PC-9 (cell line): ENCODE measurements at regions not wholly inside any gene's neighbourhood (a gene's known extent, or its start where the extent isn't known, plus 50 kb on each side); places are given as distances from the start of the nearest gene placed in this dataset.

Source experiments
- EZH2 ChIP-seq: fragments of 200-600 bp; sonication (generic); IDR thresholded peaks from 2 replicates; pipeline ENCODE4 v1.8.0; 2017; ENCODE audit warnings: antibody characterized with exemption, low read depth
- TF ChIP-seq, protein P1 (sequence below): fragments of 200-600 bp; sonication (generic); conservative IDR thresholded peaks from 2 replicates; pipeline ENCODE4 v1.6.1; 2017; ENCODE audit warnings: mixed run types, antibody characterized with exemption, mild to moderate bottlenecking, moderate library complexity

DNA sequence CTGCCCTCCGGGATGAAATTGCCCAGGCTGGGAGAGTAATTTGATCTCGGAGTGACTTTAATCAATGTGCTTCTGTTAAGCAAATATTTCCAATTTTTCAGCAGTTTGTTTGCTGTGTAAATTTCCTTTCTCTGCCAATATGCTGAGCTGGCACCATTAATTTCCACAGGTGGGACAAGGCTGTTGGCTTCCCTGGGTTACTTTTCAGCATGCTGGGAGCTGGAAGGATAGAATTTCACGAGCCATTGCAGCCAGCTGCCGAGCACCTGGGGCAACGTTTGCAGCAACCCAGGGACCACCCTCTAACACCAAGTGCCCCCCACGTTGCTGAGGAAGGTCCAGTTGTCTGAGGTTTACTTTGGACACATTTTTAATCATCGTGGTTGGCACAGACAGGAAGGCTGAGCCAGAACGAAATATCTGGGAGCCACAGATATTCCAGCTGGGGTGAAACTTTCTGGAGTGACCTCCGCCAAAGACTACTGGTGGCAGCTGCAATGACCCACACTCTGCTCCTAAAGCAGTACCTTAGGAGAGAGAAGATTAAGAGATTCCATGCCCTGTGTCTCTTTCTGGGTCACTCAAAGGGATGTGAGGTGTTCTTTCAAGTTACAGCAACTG is 293.3 kb upstream of the RGMA start:
- TF ChIP-seq, protein P1, sequence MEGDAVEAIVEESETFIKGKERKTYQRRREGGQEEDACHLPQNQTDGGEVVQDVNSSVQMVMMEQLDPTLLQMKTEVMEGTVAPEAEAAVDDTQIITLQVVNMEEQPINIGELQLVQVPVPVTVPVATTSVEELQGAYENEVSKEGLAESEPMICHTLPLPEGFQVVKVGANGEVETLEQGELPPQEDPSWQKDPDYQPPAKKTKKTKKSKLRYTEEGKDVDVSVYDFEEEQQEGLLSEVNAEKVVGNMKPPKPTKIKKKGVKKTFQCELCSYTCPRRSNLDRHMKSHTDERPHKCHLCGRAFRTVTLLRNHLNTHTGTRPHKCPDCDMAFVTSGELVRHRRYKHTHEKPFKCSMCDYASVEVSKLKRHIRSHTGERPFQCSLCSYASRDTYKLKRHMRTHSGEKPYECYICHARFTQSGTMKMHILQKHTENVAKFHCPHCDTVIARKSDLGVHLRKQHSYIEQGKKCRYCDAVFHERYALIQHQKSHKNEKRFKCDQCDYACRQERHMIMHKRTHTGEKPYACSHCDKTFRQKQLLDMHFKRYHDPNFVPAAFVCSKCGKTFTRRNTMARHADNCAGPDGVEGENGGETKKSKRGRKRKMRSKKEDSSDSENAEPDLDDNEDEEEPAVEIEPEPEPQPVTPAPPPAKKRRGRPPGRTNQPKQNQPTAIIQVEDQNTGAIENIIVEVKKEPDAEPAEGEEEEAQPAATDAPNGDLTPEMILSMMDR, result no peak
- no peak for TF ChIP-seq EZH2
